HG03460 (cell line): ENCODE measurements at regions not wholly inside any gene's neighbourhood (a gene's known extent, or its start where the extent isn't known, plus 50 kb on each side); places are given as distances from the start of the nearest gene placed in this dataset.

Source experiments
- ATAC-seq: cut with Tn5 transposase; IDR thresholded peaks from one replicate; pipeline ENCODE4 v1.9.1; 2021; ENCODE audit not compliant: unreplicated experiment

DNA sequence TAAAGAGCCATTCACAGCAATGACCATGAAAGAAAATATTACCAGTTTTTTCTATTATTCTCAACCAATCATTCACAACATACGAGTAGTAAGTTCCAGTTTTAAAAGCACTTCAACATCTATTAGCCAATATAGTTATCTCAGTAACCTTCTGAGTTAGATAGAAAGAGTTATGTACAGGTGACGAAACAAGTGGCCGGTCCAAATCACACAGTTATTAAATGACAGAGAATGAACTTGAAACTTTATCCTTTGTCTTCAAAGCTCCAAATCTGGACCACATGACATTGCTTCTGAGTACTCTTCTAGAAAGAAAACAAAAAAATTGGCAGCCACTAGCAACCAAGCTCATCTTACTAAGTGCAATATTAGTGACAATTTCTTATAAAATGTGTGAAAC lies 393.8 kb downstream of the OMA1 start:
- ATAC-seq: no peak

- ATAC-seq: no peak
These were observed 397.2 kb downstream of the OMA1 start for GRCh38 chr1:58149271-58149812.

DNA sequence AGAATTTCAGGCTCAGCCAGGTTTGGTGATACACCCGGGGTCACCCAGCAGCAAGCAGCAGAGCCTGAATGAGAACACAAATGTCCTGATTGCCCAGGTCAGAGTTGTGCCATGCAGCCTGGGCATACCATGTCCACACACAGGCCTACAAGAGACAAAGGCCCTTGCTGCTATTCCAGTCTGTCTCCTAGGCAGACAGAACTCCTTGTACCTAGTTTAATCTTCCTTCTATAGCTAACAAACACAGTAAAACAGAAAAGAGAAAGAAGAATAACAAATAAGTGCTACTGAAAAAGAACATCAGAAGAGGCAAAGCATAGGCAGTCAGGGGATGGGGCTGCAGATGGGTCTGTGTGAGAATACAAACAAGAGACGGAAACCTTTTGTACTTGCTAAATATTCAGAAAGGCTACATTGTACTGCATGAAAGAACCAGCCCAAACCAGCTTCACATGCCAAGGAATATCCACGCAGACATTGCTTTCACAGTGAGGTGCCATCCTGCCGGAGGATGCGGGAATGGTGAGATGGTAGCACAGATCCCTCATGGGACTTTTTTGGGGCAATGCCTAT lies 401.7 kb downstream of the OMA1 start:
- no peak for ATAC-seq

DNA sequence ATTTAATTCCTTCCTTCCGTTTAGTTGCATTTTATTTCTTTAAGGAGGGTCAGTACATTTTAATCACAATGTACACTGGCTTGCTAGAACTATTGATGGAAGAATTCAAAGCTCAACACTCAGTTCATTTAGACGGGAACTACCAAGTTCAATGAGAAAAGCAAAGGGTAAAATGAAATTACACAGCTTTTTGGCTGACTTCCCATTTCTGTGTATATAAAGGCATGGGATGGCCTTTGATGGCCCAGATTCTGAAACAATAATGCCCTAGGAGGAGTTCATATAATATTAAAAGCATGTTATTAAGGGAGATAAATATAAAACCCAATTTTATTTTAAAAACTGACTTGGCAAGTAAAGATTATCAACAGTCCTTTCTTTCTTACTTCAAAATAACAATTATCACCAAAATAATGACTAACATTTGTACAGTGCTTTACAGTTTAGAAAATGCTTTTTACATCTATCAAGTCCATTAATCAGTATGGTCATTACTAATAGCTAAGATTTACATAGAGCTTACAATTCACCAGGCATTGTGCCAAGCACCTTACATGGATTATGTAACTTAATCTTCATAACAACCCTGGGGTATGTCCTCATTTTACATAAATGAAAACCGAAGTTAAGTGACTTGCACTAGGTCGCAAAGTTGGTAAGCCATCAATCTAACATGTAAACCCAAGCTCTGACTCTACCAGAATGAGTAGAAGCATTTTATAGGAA lies 402.4 kb downstream of the OMA1 start:
- no peak for ATAC-seq

DNA sequence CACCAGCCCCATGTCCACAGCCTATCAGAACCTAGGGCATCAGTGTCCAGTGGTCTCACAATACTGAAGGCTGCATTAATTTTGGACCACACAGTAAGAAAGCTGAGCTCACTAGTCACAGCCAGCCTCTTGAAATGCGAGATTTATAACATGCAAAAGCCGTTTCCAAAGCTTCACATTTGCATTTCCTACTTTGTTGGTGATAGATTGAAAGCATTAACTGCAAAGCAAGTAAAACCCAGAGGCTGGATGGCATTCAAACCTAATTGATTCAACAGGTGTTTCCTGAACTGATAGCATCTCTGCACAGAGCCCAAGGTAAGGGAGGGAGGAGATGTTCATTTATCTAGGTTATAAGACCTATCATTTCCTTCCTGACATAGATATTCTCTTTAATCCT lies 410.1 kb downstream of the OMA1 start:
- ATAC-seq: no peak

DNA sequence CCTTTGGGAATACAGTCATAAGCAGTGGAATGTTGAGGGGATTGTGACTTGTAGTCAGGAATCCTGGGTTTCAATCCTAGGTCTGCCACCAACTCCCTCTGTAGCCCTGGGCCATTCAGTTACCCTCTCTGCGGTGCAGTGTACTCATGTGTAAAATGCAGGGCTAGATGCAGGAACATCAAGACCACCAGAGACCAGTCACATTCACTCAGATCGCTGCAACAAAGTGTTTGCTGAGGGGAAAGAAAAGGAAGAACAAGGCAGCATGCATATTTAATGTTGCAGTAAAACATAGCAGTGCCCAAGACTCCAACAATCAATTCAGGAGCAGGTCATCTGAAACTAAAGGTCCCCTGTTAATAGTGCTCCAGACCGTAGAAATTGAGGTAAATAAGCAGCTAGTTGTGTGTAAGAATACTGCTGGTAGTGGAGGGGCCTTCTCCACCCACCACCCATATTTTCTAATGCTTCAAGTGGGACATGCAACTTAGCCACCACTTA lies 410.7 kb downstream of the OMA1 start:
- no peak for ATAC-seq

GRCh38 chr1:58133562-58133961 lies 413.0 kb downstream of the OMA1 start:
- no peak for ATAC-seq

DNA sequence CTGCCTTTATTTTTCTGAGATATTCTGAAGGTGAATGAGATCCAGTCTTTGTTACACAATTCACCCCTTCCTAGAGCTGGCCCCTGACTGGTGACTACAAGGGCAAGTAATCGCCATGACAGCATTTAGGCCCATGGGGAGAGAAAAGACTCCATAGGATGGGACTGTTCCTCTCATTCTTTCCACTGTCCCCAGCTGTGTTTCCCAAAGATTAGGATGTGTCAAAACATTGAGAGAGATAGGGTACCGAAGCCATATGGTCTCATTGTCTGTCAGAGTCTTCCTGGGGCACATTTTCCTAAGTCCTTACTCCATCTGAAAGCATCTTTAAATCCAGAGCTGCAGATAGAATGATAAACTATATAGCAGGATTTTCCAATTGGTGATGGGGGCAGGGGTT lies 423.5 kb downstream of the OMA1 start:
- ATAC-seq: no peak

GRCh38 chr1:58119971-58120370 lies 426.6 kb downstream of the OMA1 start:
- ATAC-seq: no peak

GRCh38 chr1:58116284-58116683 lies 430.2 kb downstream of the OMA1 start:
- ATAC-seq: no peak

GRCh38 chr1:58109646-58110200 lies 436.8 kb downstream of the OMA1 start:
- ATAC-seq: no peak

DNA sequence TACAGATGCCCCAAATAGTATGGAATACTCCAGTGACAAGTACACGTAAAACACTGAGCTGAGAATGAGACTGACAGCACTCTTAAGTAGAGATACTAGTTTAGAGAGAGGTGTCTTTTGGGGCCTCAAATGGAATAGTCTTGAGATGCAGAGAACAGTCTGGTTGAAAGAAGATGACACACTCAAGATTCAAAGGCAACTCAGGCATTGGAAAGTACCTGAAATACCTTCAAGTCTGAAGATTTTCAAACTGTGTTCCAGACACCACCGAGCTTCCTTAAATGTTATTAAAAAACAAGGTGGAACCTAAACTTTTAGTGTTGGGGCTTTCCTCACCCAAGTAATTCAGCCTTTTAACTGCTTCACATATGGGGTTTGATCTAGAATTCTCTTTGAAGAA lies 437.7 kb downstream of the OMA1 start:
- ATAC-seq: no peak

- ATAC-seq: no peak
These were observed 438.6 kb downstream of the OMA1 start for GRCh38 chr1:58107943-58108342.

DNA sequence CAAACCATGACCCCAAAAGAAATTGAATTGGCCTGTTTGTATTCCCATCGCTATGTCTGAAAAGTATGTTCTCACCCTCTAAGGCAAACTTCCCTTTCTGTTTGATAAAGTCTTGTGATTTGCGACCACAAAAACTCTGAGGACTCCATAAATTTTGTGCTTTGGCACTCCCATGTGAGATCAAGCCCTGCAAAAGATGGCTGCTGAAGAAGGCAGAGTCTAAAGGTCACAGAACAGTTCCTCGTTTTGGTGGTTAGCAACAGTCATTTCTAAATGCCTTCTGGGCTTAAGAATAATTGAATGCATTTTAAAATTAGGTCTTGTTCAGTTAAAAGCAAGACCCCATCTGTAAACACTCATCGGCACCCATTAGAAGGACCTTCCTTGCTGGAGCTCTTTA lies 441.6 kb downstream of the OMA1 start:
- peak; percentile 75 for ATAC-seq

DNA sequence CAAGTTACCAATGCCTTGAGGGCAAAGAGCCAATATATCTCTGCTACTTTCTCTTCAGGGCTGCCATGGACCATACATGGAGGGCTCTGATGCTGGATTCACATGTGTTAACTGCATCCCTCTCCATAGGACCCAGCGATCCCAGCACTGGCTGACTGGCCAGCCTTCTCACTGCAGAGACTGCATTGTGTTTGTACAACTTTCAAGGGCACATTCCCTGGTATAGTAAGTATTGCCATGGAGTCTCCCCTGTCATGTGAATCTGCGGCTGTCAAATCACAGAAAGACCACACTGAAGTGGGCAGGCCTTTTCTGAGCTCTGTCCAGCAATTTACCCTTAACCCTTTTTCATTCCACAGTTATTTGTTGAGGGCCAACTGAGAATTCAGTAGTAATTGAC lies 449.8 kb downstream of the OMA1 start:
- no peak for ATAC-seq

DNA sequence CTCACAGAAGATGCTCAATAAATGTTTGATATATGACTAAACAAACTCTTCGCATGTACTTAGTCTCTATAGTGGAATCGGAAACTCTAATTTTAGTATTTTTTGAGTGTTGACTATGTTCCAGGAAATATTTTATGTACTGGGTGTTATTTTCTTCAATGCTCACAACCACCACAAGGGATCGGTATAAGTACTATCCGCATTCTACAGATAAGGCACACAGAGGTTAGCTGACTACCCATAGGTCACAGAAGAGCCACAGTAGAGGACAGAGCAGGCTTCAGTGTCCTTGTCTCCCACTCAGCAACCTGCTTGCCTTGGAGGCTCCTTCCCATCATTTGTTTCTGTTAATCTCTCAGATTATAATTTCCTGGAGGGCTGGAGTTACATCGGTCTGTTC lies 451.3 kb downstream of the OMA1 start:
- no peak for ATAC-seq

GRCh38 chr1:58094221-58094620 lies 452.3 kb downstream of the OMA1 start:
- no peak for ATAC-seq

DNA sequence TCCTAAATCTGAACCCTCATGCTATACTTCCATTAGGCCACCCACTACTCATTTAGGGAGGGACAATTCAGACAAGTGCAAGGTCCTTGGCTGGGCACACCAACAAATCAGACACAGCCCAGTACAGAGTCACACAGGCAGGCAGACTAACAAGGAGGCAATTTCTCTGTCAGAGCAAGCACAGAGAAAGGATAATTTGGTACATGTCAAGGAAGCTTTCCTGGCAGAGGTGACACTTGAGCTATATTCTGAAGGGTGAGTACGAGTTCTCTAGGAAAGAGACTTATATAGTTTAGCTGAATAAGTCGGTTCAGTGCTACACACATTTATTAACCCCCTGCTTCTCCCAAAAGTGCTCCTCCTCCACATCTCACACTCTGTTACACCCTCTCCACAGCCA lies 455.9 kb downstream of the OMA1 start:
- ATAC-seq: no peak

GRCh38 chr1:58089898-58090534 lies 456.5 kb downstream of the OMA1 start:
- no peak for ATAC-seq

DNA sequence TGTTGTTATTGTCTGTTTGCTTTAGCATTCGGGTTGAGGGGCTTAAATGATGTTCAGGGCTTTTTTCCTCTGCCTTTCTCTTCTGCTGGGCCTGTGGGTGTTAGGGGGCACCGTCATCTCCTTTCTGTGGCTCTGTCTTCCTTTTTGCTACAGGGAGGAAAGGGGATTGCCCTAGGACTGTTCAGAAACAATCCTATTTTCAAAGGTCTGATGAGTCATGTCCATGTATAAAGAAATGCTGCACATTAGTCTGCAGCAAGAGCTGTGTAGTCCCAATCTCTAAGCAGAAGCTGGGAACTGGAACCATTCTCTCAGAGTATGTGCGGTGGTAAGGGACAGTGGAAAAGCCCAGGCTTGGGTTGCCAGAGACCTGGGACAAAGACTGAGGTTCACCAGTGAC lies 462.3 kb downstream of the OMA1 start:
- no peak for ATAC-seq

- ATAC-seq: no peak
These were observed 463.9 kb downstream of the OMA1 start for GRCh38 chr1:58082596-58082995.

DNA sequence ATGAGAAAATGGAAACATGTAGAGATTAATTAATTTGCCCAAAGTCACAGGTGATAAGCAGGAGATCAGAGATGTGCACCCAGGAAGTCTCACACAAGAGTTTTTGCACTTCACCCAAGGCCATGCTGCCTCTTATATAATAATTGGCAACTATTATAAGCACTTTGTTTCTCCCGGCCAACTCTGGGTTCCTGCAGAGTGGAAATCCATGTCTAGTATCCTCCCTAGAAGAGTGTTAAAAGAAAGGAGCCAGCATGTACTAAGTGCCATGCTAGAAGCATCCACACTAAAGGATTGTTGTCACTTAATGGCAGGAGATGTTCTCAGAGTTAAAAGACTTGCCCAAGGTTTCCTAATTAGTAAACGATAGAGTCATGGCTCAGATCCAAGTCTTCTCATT lies 470.3 kb downstream of the OMA1 start:
- no peak for ATAC-seq
